ENCODE measurements at regions not wholly inside any gene's neighbourhood (a gene's known extent, or its start where the extent isn't known, plus 50 kb on each side); places are given as distances from the start of the nearest gene placed in this dataset.

- H3K9me3 ChIP-seq, result no peaks in the 10 kb centered on the region
- DNase-seq, result no peak
These were observed 59.9 kb upstream of the SHISAL1 start for GRCh38 chr22:44372611-44373010.

GRCh38 chr22:44371741-44372525 lies 59.2 kb upstream of the SHISAL1 start:
- intact Hi-C loops (cut with DNase I), result no loop called here

More at GRCh38 chr22:44372611-44373010, 59.9 kb upstream of the SHISAL1 start:
- intact Hi-C loops (cut with DNase I), result no loop called here
- Histone ChIP-seq H3K27ac (no peak overlapping the region), H3K4me3 (replicated peaks in 1 of 3) (no peak overlapping the region), H3K4me1 (no peaks in the 10 kb centered on the region), H3K27me3 (no peaks in the 10 kb centered on the region), H3K36me3 (no peaks in the 10 kb centered on the region)
- TF ChIP-seq POLR2A (IDR thresholded peaks at IDR 0.05), result no peak
- TF ChIP-seq, protein P1, sequence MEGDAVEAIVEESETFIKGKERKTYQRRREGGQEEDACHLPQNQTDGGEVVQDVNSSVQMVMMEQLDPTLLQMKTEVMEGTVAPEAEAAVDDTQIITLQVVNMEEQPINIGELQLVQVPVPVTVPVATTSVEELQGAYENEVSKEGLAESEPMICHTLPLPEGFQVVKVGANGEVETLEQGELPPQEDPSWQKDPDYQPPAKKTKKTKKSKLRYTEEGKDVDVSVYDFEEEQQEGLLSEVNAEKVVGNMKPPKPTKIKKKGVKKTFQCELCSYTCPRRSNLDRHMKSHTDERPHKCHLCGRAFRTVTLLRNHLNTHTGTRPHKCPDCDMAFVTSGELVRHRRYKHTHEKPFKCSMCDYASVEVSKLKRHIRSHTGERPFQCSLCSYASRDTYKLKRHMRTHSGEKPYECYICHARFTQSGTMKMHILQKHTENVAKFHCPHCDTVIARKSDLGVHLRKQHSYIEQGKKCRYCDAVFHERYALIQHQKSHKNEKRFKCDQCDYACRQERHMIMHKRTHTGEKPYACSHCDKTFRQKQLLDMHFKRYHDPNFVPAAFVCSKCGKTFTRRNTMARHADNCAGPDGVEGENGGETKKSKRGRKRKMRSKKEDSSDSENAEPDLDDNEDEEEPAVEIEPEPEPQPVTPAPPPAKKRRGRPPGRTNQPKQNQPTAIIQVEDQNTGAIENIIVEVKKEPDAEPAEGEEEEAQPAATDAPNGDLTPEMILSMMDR (IDR thresholded peaks at IDR 0.05), result no peak
- WGBS, 2 donors, result 67 to 87% methylated on average over 3 to 4 of the region's 4 CpGs

GRCh38 chr22:44369916-44370801 lies 57.4 kb upstream of the SHISAL1 start:
- Histone ChIP-seq H3K27ac (no peak overlapping the region), H3K4me3 (replicated peaks in 1 of 3) (no peak overlapping the region), H3K36me3 (no peaks in the 10 kb centered on the region), H3K27me3 (no peaks in the 10 kb centered on the region), H3K4me1 (no peaks in the 10 kb centered on the region), H3K9me3 (no peaks in the 10 kb centered on the region)
- DNase-seq, result no peak
- TF ChIP-seq, protein P1 (IDR thresholded peaks at IDR 0.05), result no peak
- no peak for TF ChIP-seq POLR2A (IDR thresholded peaks at IDR 0.05)
- intact Hi-C loops (cut with DNase I), result loop anchor here (10.0 kb wide), 1 partner anchor 125 kb away; the partner anchor contains the start of gene RTL6
- 89 to 92% methylated on average over 16 to 18 of the region's 18 CpGs for WGBS, 2 donors

More at GRCh38 chr22:44371741-44372525, 59.2 kb upstream of the SHISAL1 start:
- no peaks in the 10 kb centered on the region for H3K4me1 ChIP-seq
- no peak for DNase-seq
- TF ChIP-seq POLR2A (IDR thresholded peaks at IDR 0.05), result no peak
- TF ChIP-seq, protein P1 (IDR thresholded peaks at IDR 0.05), result no peak
- no peaks in the 10 kb centered on the region for H3K9me3 ChIP-seq
- no peaks in the 10 kb centered on the region for H3K27me3 ChIP-seq
- H3K27ac ChIP-seq, result no peak overlapping the region
- no peak overlapping the region for H3K4me3 ChIP-seq (replicated peaks in 1 of 3)
- 95 to 100% methylated on average over 2 to 3 of the region's 3 CpGs for WGBS, 2 donors
- no peaks in the 10 kb centered on the region for H3K36me3 ChIP-seq

DNA sequence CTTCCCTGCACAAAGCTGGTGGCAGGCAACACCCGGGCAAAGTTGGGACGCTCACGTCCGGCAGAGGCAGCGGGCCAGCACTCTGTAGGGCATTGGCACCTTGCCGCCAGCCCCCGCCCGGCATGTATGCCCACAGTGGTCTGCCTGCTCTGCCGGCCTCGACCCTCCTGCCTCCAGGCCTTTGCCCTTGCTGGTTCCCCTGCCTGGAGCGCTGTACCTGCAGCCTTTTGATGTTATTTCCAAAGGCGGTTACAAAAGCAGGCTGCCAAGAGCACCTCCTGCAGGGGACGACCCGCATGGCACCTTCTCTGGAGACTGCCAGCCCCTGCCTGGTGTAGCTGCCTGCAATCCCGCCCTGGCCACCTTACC lies 56.5 kb upstream of the SHISAL1 start:
- no peak for DNase-seq
- intact Hi-C loops (cut with DNase I), result loop anchor here (10.0 kb wide), 1 partner anchor 126 kb away; the partner anchor contains the start of gene RTL6
- WGBS, 2 donors, result 77 to 80% methylated on average over 10 to 15 of the region's 15 CpGs

More for the DNA sequence above, 56.5 kb upstream of the SHISAL1 start:
- no peaks in the 10 kb centered on the region for H3K9me3 ChIP-seq
- no peak overlapping the region for H3K27ac ChIP-seq
- TF ChIP-seq POLR2A (IDR thresholded peaks at IDR 0.05), result no peak
- TF ChIP-seq, protein P1 (IDR thresholded peaks at IDR 0.05), result no peak
- no peaks in the 10 kb centered on the region for H3K27me3 ChIP-seq
- no peaks in the 10 kb centered on the region for H3K36me3 ChIP-seq
- no peak overlapping the region for H3K4me3 ChIP-seq (replicated peaks in 1 of 3)
- H3K4me1 ChIP-seq, result peaks cover 0 to 7% of the 10 kb centered on the region in 2 donors
